ENCODE measurements at regions not wholly inside any gene's neighbourhood (a gene's known extent, or its start where the extent isn't known, plus 50 kb on each side); places are given as distances from the start of the nearest gene placed in this dataset.

GRCh38 chr2:163348857-163349380 is 386.9 kb downstream of the FIGN start:
- in situ Hi-C loops (cut with HindIII; ENCODE audit: low pct_ligation_motif_present, low sequenced_read_pairs) = no loop called here

GRCh38 chr2:163347982-163348856 is 387.6 kb downstream of the FIGN start:
- H3K27me3 ChIP-seq (replicated peaks) = no peaks in the 10 kb centered on the region
- in situ Hi-C loops (cut with HindIII; ENCODE audit: low pct_ligation_motif_present, low sequenced_read_pairs) = no loop called here
- no peaks in the 10 kb centered on the region for H3K36me3 ChIP-seq (replicated peaks)
- H3K4me3 ChIP-seq (ENCODE audit: low read depth, low read length) = peak overlapping the region; percentile 42
- no peak for TF ChIP-seq CTCF (IDR thresholded peaks at IDR 0.05; ENCODE audit: low read depth, low read length, missing control alignments)
- H3K27ac ChIP-seq = peak overlapping the region; percentile 96
- DNase-seq = peak; percentile 92

More at GRCh38 chr2:163348857-163349380, 386.9 kb downstream of the FIGN start:
- H3K36me3 ChIP-seq (replicated peaks) = no peaks in the 10 kb centered on the region
- peak; percentile 76 for DNase-seq
- H3K27me3 ChIP-seq (replicated peaks) = no peaks in the 10 kb centered on the region
- peak overlapping the region; percentile 42 for H3K4me3 ChIP-seq (ENCODE audit: low read depth, low read length)
- peak overlapping the region; percentile 96 for H3K27ac ChIP-seq
- no peak for TF ChIP-seq CTCF (IDR thresholded peaks at IDR 0.05; ENCODE audit: low read depth, low read length, missing control alignments)

GRCh38 chr2:163345795-163346573 is 389.8 kb downstream of the FIGN start:
- Histone ChIP-seq H3K27ac (no peak overlapping the region), H3K4me3 (ENCODE audit: low read depth, low read length) (no peak overlapping the region), H3K36me3 (replicated peaks) (no peaks in the 10 kb centered on the region), H3K27me3 (replicated peaks) (no peaks in the 10 kb centered on the region)
- in situ Hi-C loops (cut with HindIII; ENCODE audit: low pct_ligation_motif_present, low sequenced_read_pairs) = no loop called here
- peak; percentile 46 for DNase-seq
- peak; percentile 57 for TF ChIP-seq CTCF (IDR thresholded peaks at IDR 0.05; ENCODE audit: low read depth, low read length, missing control alignments)

- H3K36me3 ChIP-seq (replicated peaks) = no peaks in the 10 kb centered on the region
- H3K27ac ChIP-seq = no peak overlapping the region
- no peaks in the 10 kb centered on the region for H3K27me3 ChIP-seq (replicated peaks)
- peak; percentile 35 for TF ChIP-seq CTCF (IDR thresholded peaks at IDR 0.05; ENCODE audit: low read depth, low read length, missing control alignments)
- DNase-seq = peak; percentile 37
- in situ Hi-C loops (cut with HindIII; ENCODE audit: low pct_ligation_motif_present, low sequenced_read_pairs) = no loop called here
- no peak overlapping the region for H3K4me3 ChIP-seq (ENCODE audit: low read depth, low read length)
These were observed 392.5 kb downstream of the FIGN start for GRCh38 chr2:163343316-163343715.

GRCh38 chr2:163341426-163341825 is 394.4 kb downstream of the FIGN start:
- H3K4me3 ChIP-seq (ENCODE audit: low read depth, low read length) = no peak overlapping the region
- no peak for TF ChIP-seq CTCF (IDR thresholded peaks at IDR 0.05; ENCODE audit: low read depth, low read length, missing control alignments)
- no peaks in the 10 kb centered on the region for H3K36me3 ChIP-seq (replicated peaks)
- H3K27ac ChIP-seq = peak overlapping the region; percentile 41
- in situ Hi-C loops (cut with HindIII; ENCODE audit: low pct_ligation_motif_present, low sequenced_read_pairs) = no loop called here
- H3K27me3 ChIP-seq (replicated peaks) = no peaks in the 10 kb centered on the region
- peak; percentile 60 for DNase-seq

All from brain microvascular endothelial cell (primary cell).